Progenitor cell of endocrine pancreas (in vitro differentiated cells): ENCODE measurements at regions not wholly inside any gene's neighbourhood (a gene's known extent, or its start where the extent isn't known, plus 50 kb on each side); places are given as distances from the start of the nearest gene placed in this dataset.

Experiments
- DNase-seq: peaks from one replicate; pipeline ENCODE4 v3.0.0; 2021; ENCODE audit warnings: low spot score; ENCODE audit not compliant: unreplicated experiment
- H3K27ac Mint-ChIP-seq: 2 replicates; pipeline ENCODE4 v1.8.0; 2021; ENCODE audit warnings: mild to moderate bottlenecking, moderate library complexity, mixed read lengths
- H3K27me3 Mint-ChIP-seq: 2 replicates; pipeline ENCODE4 v1.8.0; 2021; ENCODE audit warnings: mixed read lengths
- H3K36me3 Mint-ChIP-seq: 2 replicates; pipeline ENCODE4 v1.8.0; 2022; ENCODE audit warnings: mixed read lengths; ENCODE audit not compliant: insufficient read depth
- H3K4me1 Mint-ChIP-seq: 2 replicates; pipeline ENCODE4 v1.8.0; 2021; ENCODE audit warnings: low read depth, mixed read lengths
- H3K4me3 Mint-ChIP-seq: 2 replicates; pipeline ENCODE4 v1.8.0; 2021; ENCODE audit warnings: low read depth, mild to moderate bottlenecking, moderate library complexity, mixed read lengths
- H3K9me3 Mint-ChIP-seq: 2 replicates; pipeline ENCODE4 v1.8.0; 2021; ENCODE audit warnings: low read depth, mixed read lengths
- CTCF ChIP-seq: fragments of 200-600 bp; sonication (generic); IDR thresholded peaks from one replicate; pipeline ENCODE4 v1.5.0; 2021; ENCODE audit warnings: antibody characterized with exemption, mild to moderate bottlenecking; ENCODE audit not compliant: unreplicated experiment

- TF ChIP-seq CTCF: no peak
- Mint-ChIP-seq H3K4me1 (no peaks in the 10 kb centered on the region), H3K4me3 (no peak overlapping the region), H3K36me3 (no peaks in the 10 kb centered on the region), H3K9me3 (no peaks in the 10 kb centered on the region), H3K27me3 (no peaks in the 10 kb centered on the region), H3K27ac (no peak overlapping the region)
- DNase-seq: no peak
Measured at GRCh38 chr6:141451181-141451510, 681.6 kb upstream of the GJE1 start.

- H3K4me3 Mint-ChIP-seq: no peak overlapping the region
- H3K36me3 Mint-ChIP-seq: no peaks in the 10 kb centered on the region
- no peak for TF ChIP-seq CTCF
- no peaks in the 10 kb centered on the region for H3K4me1 Mint-ChIP-seq
- no peak for DNase-seq
- H3K27ac Mint-ChIP-seq: no peak overlapping the region
- no peaks in the 10 kb centered on the region for H3K27me3 Mint-ChIP-seq
- H3K9me3 Mint-ChIP-seq: no peaks in the 10 kb centered on the region
Measured at GRCh38 chr6:141445928-141446628, 686.6 kb upstream of the GJE1 start.

GRCh38 chr6:141443668-141444289 lies 688.9 kb upstream of the GJE1 start:
- H3K27ac Mint-ChIP-seq: no peak overlapping the region

GRCh38 chr6:141443032-141443431 lies 689.7 kb upstream of the GJE1 start:
- no peak overlapping the region for H3K4me3 Mint-ChIP-seq
- no peaks in the 10 kb centered on the region for H3K4me1 Mint-ChIP-seq
- DNase-seq: no peak
- no peaks in the 10 kb centered on the region for H3K36me3 Mint-ChIP-seq
- TF ChIP-seq CTCF: no peak
- H3K27me3 Mint-ChIP-seq: no peaks in the 10 kb centered on the region
- no peak overlapping the region for H3K27ac Mint-ChIP-seq
- H3K9me3 Mint-ChIP-seq: peaks cover 4% of the 10 kb centered on the region

More at GRCh38 chr6:141443668-141444289, 688.9 kb upstream of the GJE1 start:
- no peaks in the 10 kb centered on the region for H3K4me1 Mint-ChIP-seq
- H3K9me3 Mint-ChIP-seq: peaks cover 4% of the 10 kb centered on the region
- TF ChIP-seq CTCF: no peak
- no peak for DNase-seq
- no peak overlapping the region for H3K4me3 Mint-ChIP-seq
- H3K36me3 Mint-ChIP-seq: no peaks in the 10 kb centered on the region
- H3K27me3 Mint-ChIP-seq: no peaks in the 10 kb centered on the region

- DNase-seq: no peak
- Mint-ChIP-seq H3K27me3 (no peaks in the 10 kb centered on the region), H3K9me3 (peaks cover 4% of the 10 kb centered on the region), H3K4me1 (no peaks in the 10 kb centered on the region), H3K27ac (no peak overlapping the region), H3K4me3 (no peak overlapping the region), H3K36me3 (no peaks in the 10 kb centered on the region)
- no peak for TF ChIP-seq CTCF
Measured at GRCh38 chr6:141439513-141439912, 693.2 kb upstream of the GJE1 start.
